ENCODE measurements at regions not wholly inside any gene's neighbourhood (a gene's known extent, or its start where the extent isn't known, plus 50 kb on each side); places are given as distances from the start of the nearest gene placed in this dataset.

DNA sequence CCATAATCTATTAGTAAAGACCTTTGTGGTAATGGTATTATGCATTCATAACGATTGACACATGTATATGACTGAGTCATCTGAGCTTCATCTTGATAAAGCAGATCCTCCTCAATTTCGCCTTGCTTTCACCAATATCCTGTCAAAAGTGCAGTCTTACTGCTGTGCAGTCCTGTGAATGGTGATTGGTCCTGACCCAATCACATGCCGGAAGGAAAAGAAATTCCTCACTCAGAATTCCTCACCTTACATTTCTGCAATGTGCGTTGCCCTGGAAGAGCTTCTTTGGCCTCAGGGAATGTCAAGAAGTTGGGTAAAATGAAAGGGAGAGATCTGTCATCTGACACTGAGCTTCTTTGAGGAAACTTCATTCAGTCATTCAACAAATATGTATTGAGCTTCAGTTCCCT is 121.0 kb upstream of the TSPAN2 start:
- TF ChIP-seq POLR2A (IDR thresholded peaks at IDR 0.05; ENCODE audit: low read length) (no peak), GATA1 (IDR thresholded peaks at IDR 0.05; ENCODE audit: low read depth, low read length) (no peak)

Measured in erythroblast (primary cell).